ENCODE measurements at regions not wholly inside any gene's neighbourhood (a gene's known extent, or its start where the extent isn't known, plus 50 kb on each side); places are given as distances from the start of the nearest gene placed in this dataset.
"Not testable (repeated sequence)": the region's sequence is repeated elsewhere in the genome, so short reads cannot be mapped to it uniquely, and the experiment has no call there.

- no peak for DNase-seq
Observed at GRCh38 chr4:85168234-85168834, 201.8 kb upstream of the WDFY3 start.

GRCh38 chr4:85170241-85170640 is 203.8 kb upstream of the WDFY3 start:
- DNase-seq, result no peak

GRCh38 chr4:85175190-85175589 is 208.7 kb upstream of the WDFY3 start:
- DNase-seq, result no peak

- no peak for DNase-seq
Observed at GRCh38 chr4:85177092-85177491, 210.6 kb upstream of the WDFY3 start.

GRCh38 chr4:85177679-85178078 is 211.2 kb upstream of the WDFY3 start:
- DNase-seq, result no peak

DNA sequence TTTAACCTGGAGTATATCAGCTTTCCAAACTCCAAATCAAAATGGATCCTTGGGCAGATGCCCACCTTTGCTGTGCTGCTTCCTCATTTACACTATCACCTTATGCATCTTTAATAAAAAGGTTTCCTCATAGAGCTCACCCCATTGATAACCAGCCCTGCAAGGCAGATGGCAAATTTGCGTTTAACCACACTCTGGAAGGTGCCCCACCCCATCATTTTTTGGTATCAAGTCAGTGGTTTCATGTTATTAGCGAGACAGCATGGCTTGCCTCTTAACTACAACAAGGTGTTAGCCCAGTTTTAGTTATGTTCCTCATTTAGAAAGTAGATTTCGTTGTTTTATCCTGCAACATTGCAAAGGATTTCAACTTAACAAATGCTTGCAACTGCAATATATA is 214.0 kb upstream of the WDFY3 start:
- no peak for DNase-seq

DNA sequence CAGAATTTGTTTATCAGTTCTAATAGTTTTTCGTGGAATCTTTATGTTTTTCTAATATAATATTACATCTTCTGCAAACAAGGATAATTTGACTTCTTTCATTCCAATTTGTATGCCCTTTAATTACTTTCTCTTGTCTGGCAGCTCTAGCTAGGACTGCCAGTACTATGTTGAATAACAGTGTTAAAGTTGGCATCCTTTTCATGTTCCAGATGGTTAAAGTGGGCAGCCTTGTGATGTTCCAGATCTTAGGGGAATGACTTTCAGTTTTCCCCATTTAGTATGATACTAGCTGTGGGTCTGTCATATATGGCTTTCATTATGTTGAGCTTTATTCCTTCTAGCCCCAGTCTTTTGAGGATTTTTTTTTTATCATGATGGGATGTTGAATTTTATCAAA is 220.6 kb upstream of the WDFY3 start:
- DNase-seq, result no peak

DNA sequence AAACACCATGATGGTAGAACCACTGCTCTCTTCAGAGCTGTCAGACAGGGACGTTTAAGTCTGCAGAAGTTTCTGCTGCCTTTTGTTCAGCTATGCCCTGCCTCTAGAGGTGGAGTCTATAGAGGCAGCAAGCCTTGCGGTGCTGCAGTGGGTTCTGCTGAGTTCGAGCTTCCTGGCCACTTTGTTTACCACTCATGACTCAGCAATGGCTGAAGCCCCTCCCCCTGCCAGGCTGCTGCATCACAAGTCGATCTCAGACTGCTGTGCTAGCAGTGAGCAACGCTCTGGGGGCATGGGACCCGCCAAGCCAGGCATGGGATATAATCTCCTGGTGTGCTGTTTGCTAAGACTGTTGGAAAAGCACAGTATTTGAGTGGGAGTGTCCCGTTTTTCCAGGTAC is 229.5 kb upstream of the WDFY3 start:
- DNase-seq, result peak in 1 of 2 experiments; percentile 0

DNA sequence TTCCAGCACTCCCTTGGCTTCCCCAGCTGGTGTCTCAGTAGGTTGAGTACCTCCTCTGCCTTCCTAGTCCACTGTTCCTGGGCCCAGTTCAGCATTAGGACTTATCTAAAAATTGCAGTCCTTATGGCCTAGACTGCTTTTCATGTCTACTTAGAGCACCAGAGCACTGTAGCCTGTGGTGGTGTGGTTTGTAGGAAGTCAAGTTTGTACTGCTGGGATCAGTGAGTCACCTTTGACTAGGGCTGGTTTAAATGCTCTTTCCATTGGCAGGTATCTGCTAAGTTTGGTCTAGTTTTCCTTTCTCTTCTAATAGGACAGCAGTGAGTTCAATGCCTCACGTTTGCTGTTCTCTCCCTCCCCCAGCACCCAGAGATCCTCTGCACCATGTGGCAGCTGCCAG is 233.6 kb upstream of the WDFY3 start:
- DNase-seq, result no peak

DNA sequence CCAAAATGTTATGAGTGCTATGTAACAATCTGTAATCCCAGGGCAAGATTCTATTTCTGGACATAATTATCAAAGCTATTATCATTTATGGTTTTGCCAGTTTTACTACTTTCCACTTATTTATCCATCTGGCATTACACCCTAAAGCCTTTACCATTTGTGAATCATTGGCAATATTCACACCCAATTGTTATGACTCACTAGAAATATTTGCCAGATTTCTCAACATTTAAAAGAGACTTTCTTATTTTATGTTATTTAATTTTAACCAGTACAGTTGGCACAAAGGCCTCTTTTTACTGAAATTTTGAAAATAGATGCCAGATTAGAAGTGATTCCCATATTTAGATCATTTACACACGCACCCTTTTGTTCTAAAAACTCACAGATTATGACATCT is 242.7 kb upstream of the WDFY3 start:
- DNase-seq, result no peak

DNA sequence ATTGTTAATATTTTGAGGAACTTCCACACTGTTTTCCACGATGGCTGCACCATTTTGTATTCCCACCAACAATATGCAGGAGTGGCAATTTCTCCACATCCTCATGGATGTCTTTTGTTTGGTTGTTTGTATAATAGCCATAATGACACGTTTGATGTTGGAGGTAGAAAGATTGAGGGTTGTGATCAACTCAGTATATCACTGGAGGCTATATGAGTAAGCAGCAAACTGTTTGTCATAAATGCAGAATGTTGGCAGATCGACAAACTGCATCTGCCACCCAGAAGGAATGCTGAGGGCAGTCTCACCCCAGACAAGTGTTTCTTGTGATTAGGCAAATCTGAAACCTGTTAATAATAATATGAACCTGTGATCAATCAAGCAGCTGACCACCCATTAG is 243.9 kb upstream of the WDFY3 start:
- no peak for DNase-seq

GRCh38 chr4:85216571-85216970 is 250.1 kb upstream of the WDFY3 start:
- not testable (repeated sequence) for DNase-seq

DNA sequence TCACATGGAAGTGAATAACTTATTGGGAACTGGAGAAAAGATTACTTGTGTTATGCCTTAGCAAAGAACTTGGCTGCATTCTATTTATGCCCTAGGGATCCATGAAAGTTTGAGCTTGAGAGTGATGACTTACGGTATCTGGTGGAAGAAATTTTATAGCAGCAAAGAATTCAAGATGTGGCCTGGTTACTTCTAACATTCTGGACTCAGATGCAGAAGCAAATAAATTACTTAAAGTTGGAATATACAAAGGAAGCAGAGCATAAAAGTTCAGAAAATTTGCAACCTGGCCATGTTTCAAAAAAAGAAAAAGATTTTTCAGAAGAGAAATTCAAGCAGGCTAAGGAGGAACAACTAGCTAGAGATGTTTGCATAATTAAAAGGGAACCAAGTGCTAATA is 252.3 kb upstream of the WDFY3 start:
- DNase-seq, result no peak

DNA sequence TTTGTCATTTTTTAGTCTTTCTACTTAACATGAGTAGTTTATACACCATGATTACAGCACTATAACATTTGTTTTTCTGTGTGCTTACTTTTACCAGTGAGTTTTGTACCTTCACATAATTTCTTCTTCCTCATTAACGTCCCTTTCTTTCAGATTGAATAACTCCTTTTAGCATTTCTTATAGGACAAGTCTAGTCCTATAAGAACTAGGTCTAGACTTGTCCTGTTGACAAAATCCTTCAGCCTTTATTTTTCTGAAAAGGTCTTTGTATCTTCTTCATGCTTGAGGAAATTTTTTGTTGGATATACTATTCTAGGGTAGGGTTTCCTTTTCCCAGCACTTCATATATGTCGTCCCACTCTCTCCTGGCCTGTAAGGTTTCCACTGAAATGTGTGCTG is 253.3 kb upstream of the ARHGAP24 start:
- DNase-seq, result no peak

GRCh38 chr4:85222561-85222960 is 252.4 kb upstream of the ARHGAP24 start:
- no peak for DNase-seq

GRCh38 chr4:85228264-85228663 is 246.7 kb upstream of the ARHGAP24 start:
- no peak for DNase-seq

DNA sequence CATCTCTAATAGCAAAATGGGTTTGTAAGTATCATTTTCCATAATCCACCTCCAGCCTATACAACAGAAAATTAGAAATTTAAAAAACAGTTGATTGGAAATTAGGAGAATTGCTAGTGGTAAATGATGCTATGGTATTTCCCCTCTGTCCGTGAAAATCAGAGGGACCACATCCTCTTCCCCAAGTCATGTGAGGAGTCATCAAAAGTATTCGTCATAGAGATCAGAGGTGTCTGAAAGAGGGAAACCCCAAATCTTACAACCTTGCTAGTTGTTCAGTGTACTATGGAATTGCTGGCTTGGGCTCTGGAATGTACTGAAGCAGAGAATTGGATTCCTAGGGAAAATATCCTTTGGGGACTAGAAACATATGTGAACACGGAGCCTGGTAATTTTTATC is 241.4 kb upstream of the ARHGAP24 start:
- no peak for DNase-seq

- no peak for DNase-seq
Observed at GRCh38 chr4:85243857-85244256, 231.1 kb upstream of the ARHGAP24 start.

DNA sequence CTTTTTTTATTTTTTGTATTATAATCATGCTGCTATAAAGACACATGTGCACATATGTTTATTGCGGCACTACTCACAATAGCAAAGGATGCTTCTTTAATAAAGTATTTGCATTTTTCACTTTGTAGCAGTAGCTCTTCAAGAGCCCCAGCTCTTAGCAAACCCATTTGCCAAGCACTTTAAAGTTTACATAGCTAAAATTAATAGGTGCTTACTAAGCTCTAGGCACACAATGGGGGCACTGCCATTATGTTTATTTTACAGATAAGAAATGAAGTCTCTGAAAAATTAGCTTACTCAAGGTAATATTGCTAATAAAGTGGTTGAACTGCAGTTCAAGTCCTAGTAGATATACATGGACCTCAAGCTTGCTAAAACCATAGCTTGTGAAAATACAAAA is 230.3 kb upstream of the ARHGAP24 start:
- DNase-seq, result no peak

DNA sequence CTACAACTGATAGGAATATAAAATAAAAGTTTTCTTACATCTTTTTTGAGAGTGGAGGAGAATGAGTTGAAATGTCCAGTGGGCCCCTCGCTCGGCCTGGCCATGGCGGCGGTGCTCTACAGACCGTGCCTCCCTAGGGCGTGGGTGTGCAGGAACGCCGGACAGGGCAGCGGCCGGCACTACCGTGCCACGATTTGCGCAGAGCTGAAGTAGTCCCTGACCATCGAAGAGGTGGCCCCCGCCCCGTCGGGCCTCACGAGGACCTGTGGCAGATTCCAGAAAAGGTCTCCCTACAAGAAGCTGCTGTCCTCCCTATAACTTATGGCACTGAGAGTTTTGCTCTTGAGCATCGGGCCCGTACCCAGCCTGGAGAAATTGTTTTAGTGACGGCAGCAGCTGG is 228.9 kb upstream of the ARHGAP24 start:
- DNase-seq, result no peak

DNA sequence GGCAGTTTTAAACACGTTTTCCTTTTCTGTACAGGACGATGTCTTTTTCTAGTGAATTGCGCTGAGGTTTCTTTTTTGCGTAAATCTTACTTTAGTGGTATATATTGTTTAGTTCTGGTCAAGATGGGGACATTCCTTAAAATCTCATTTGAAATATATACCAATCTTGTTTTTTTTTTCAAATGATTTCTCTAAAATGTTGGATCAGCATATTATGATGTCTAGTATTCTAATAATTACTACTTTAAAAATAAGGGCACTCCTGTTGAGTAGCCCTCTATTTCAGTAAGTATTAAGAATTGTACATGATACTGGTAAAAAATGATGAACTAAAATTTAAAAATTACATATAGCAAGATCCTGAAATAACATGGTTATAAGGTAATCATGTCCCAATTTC is 224.1 kb upstream of the ARHGAP24 start:
- no peak for DNase-seq

- no peak for DNase-seq
Observed at GRCh38 chr4:85257817-85258370, 217.1 kb upstream of the ARHGAP24 start.

- no peak for DNase-seq
Observed at GRCh38 chr4:85260064-85260463, 214.9 kb upstream of the ARHGAP24 start.

- DNase-seq, result no peak
Observed at GRCh38 chr4:85265234-85265633, 209.7 kb upstream of the ARHGAP24 start.

DNA sequence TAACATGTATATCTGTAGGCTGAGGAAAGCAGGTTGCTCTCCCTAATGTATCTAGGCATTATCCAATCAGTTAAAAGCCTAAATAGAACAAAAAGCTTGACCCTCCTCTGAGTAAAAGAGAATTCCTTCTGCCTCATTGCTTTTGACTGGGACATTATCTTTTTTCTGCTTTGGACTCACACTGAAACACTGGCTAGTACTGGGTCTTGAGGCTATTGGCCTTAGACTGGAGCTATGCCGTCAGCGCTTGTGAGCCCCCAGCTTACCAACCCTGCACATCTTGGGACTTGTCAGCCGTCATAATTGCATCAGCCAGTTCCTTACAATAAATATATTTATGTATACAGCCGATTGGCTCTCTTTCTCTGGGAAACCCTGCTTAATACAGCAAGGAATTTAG is 206.8 kb upstream of the ARHGAP24 start:
- DNase-seq, result no peak

DNA sequence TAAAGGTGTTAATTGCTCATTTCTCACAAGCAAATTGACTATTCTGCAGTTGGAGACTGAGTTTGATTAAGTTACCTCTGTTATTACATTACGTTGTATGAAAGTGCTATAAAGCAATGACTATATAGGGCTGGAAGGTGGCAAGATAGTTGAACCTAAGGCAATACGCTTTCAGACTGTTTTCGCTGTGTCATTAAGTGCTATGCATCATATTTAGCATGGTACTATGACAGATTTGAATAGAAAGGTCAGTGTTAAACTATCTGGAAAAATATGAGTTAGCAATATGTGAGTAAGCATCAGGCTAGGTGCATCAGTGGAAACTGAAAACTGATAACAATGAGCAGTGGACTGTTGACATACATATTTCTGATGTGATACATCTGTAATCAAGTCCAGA is 206.0 kb upstream of the ARHGAP24 start:
- no peak for DNase-seq
